ENCODE measurements at regions not wholly inside any gene's neighbourhood (a gene's known extent, or its start where the extent isn't known, plus 50 kb on each side); places are given as distances from the start of the nearest gene placed in this dataset.

- TF ChIP-seq KLF10 (tag by site-specific recombination; IDR thresholded peaks at IDR 0.05), result no peak
- no peak for TF ChIP-seq ZNF280D (tag by site-specific recombination; IDR thresholded peaks at IDR 0.05)
- no peak for TF ChIP-seq ZSCAN23 (tag by site-specific recombination; IDR thresholded peaks at IDR 0.05)
- no peak for TF ChIP-seq ZBTB21 (tag by site-specific recombination; IDR thresholded peaks at IDR 0.05)
- no peak for TF ChIP-seq MYNN (tag by site-specific recombination; IDR thresholded peaks at IDR 0.05; ENCODE audit: borderline replicate concordance)
- no peak for TF ChIP-seq ZFHX2 (tag by site-specific recombination; conservative IDR thresholded peaks at IDR 0.05)
- TF ChIP-seq ZNF777 (tag by site-specific recombination; IDR thresholded peaks at IDR 0.05; ENCODE audit: borderline replicate concordance), result no peak
- no peak; the same call in none of the 2 replicates for TF ChIP-seq ZNF394 (tag by site-specific recombination; IDR thresholded peaks at IDR 0.05; ENCODE audit: borderline replicate concordance)
- no peak for TF ChIP-seq KLF9 (tag by site-specific recombination; IDR thresholded peaks at IDR 0.05; ENCODE audit: low read depth)
- TF ChIP-seq ZNF585B (tag by site-specific recombination; IDR thresholded peaks at IDR 0.05), result no peak
- no peak for TF ChIP-seq GLI4 (tag by site-specific recombination; IDR thresholded peaks at IDR 0.05)
- TF ChIP-seq ZNF266 (tag by site-specific recombination; IDR thresholded peaks at IDR 0.05; ENCODE audit: low read depth), result no peak
- no peak for TF ChIP-seq ZNF248 (tag by site-specific recombination; IDR thresholded peaks at IDR 0.05)
- TF ChIP-seq ZNF654 (tag by site-specific recombination; IDR thresholded peaks at IDR 0.05; ENCODE audit: low read depth), result no peak
- no peak for TF ChIP-seq ZNF658 (tag by site-specific recombination; IDR thresholded peaks at IDR 0.05)
- no peak for TF ChIP-seq ZNF148 (tag by site-specific recombination; IDR thresholded peaks at IDR 0.05; ENCODE audit: borderline replicate concordance)
- 0 out of 2 replicates have a peak, but pooled peaks have one; percentile 52 for TF ChIP-seq ZNF518A (tag by site-specific recombination; conservative IDR thresholded peaks at IDR 0.05; ENCODE audit: low read depth)
- no peak for TF ChIP-seq ZNF132 (tag by site-specific recombination; IDR thresholded peaks at IDR 0.05; ENCODE audit: borderline replicate concordance)
- TF ChIP-seq GLIS1 (tag by site-specific recombination; IDR thresholded peaks at IDR 0.05), result peak; percentile 67
- peak; percentile 40; the same call in 1 of the 2 replicates for TF ChIP-seq ZFP69B (tag by site-specific recombination; IDR thresholded peaks at IDR 0.05)
- TF ChIP-seq KLF7 (tag by site-specific recombination; IDR thresholded peaks at IDR 0.05; ENCODE audit: borderline replicate concordance), result no peak
- TF ChIP-seq GFI1B (tag by site-specific recombination; IDR thresholded peaks at IDR 0.05), result no peak
- TF ChIP-seq ELK4 (IDR thresholded peaks at IDR 0.05; ENCODE audit: borderline replicate concordance, low read depth, low read length), result no peak
- no peak for TF ChIP-seq HOXD13 (CRISPR knock-in tag; IDR thresholded peaks at IDR 0.05; ENCODE audit: borderline replicate concordance)
- no peak for TF ChIP-seq ZBTB20 (tag by site-specific recombination; IDR thresholded peaks at IDR 0.05)
- no peak for TF ChIP-seq OSR2 (tag by site-specific recombination; IDR thresholded peaks at IDR 0.05)
- TF ChIP-seq ZNF121 (tag by site-specific recombination; IDR thresholded peaks at IDR 0.05), result no peak
- TF ChIP-seq ZNF830 (tag by site-specific recombination; IDR thresholded peaks at IDR 0.05; ENCODE audit: low read depth), result no peak
Measured at GRCh38 chr10:11684717-11685645, 57.2 kb upstream of the ECHDC3 start (continued).

All from HEK293 (cell line).